Psoas muscle (tissue), 7 donors: ENCODE measurements at regions not wholly inside any gene's neighbourhood (a gene's known extent, or its start where the extent isn't known, plus 50 kb on each side); places are given as distances from the start of the nearest gene placed in this dataset.

Experiments used
- ATAC-seq, 4 donors: fragments of 200-7000 bp; cut with Tn5 transposase; one replicate each; pipeline ENCODE4 v1.9.1; 2020; ENCODE audit warnings: moderate library complexity in 3 of 4, mild to moderate bottlenecking in 2 of 4
- DNase-seq, 2 donors: peaks; one replicate each; pipeline ENCODE4 v3.0.0-alpha.2; 2020
- H3K27ac ChIP-seq: fragments of 200-600 bp; one replicate; pipeline ENCODE4 v1.8.0; 2022
- H3K27me3 ChIP-seq, 3 donors: fragments of 200-600 bp in 1 of 3; one replicate each; pipeline versions ENCODE4 v1.6.1 to v1.8.0; 2013 to 2022; ENCODE audit warnings: low read length in 2 of 3, mild to moderate bottlenecking in 2 of 3, moderate library complexity in 1 of 3; ENCODE audit not compliant: insufficient read depth in 3 of 3
- H3K36me3 ChIP-seq, 2 donors: fragments of 200-600 bp in 1 of 2; one replicate each; pipeline versions ENCODE4 v1.6.1 to v1.8.0; 2013 to 2022; ENCODE audit warnings: low read depth in 1 of 2, mild to moderate bottlenecking in 1 of 2, moderate library complexity in 1 of 2; ENCODE audit not compliant: insufficient read depth in 1 of 2
- H3K4me1 ChIP-seq: fragments of 200-600 bp; one replicate; pipeline ENCODE4 v1.8.0; 2022
- H3K4me3 ChIP-seq: fragments of 200-600 bp; one replicate; pipeline ENCODE4 v1.8.0; 2022; ENCODE audit warnings: mild to moderate bottlenecking
- H3K9me3 ChIP-seq: fragments of 200-600 bp; one replicate; pipeline ENCODE4 v1.8.0; 2022
- CTCF ChIP-seq: fragments of 200-600 bp; IDR thresholded peaks from one replicate; pipeline ENCODE4 v1.8.0; 2022; ENCODE audit warnings: antibody characterized with exemption
- WGBS, 3 donors: extraction: QIAGEN DNeasy Blood & Tissue Kit; methylation state at CpG; one replicate each; pipeline versions ENCODE4 v1.1.6 to v1.1.7; 2013; 5-methylcytosine and 5-hydroxymethylcytosine counted together
- intact Hi-C, 2 donors: fragments of 100-400 bp; cut with DNase I; formaldehyde crosslinking; loops; one replicate each; pipeline versions ENCODE4 v1.11.0 to v1.14.2; 2022
- donor health status: healthy with polysubstance abuse.
- donor health status: DM: no; HTN: no; CAD: no; lungs with moderate emphysema.
- donor health status: Bipolar disorder and iron deficiency.
- donor health status: healthy.
- donor health status: DM: yes; HTN: yes; CAD: no.
- donor health status: DM: no; HTN: no; CAD: no.
- donor health status: DM: yes; HTN: yes; CAD: no.

- WGBS, 3 donors: 72 to 80% (median 79%) methylated on average over 10 of the region's 10 CpGs
Observed at GRCh38 chr10:3471472-3471871, 298.9 kb upstream of the PITRM1 start.

GRCh38 chr10:3470191-3470590, 297.6 kb upstream of the PITRM1 start:
- Histone ChIP-seq H3K36me3 (no peaks in the 10 kb centered on the region), H3K4me3 (no peak overlapping the region), H3K27ac (peak overlapping the region; percentile 91), H3K4me1 (peaks cover 51% of the 10 kb centered on the region), H3K27me3 (no peaks in the 10 kb centered on the region), H3K9me3 (no peaks in the 10 kb centered on the region)
- DNase-seq: no peak
- WGBS, 3 donors: 83 to 88% (median 88%) methylated on average over 11 of the region's 11 CpGs
- no peak for ATAC-seq
- no peak for TF ChIP-seq CTCF
- intact Hi-C loops: loop anchor here (5.0 to 10.0 kb wide), 3 partner anchors 102 to 305 kb away; no protein-coding TSS in a partner anchor

More at GRCh38 chr10:3471472-3471871, 298.9 kb upstream of the PITRM1 start:
- peak overlapping the region; percentile 80 for H3K27ac ChIP-seq
- no peak overlapping the region for H3K4me3 ChIP-seq
- no peak for ATAC-seq
- intact Hi-C loops: loop anchor here (5.0 to 10.0 kb wide), 3 partner anchors 101 to 303 kb away; no protein-coding TSS in a partner anchor
- no peak for TF ChIP-seq CTCF
- no peaks in the 10 kb centered on the region for H3K36me3 ChIP-seq
- DNase-seq: no peak
- no peaks in the 10 kb centered on the region for H3K9me3 ChIP-seq
- peaks cover 44% of the 10 kb centered on the region for H3K4me1 ChIP-seq
- H3K27me3 ChIP-seq: no peaks in the 10 kb centered on the region

- no peaks in the 10 kb centered on the region for H3K27me3 ChIP-seq
- DNase-seq (peak in 1 of 2 donors; percentile 42), ATAC-seq (no peak)
- H3K27ac ChIP-seq: peak overlapping the region; percentile 91
- no peak for TF ChIP-seq CTCF
- peak overlapping the region; percentile 60 for H3K4me3 ChIP-seq
- peaks cover 51% of the 10 kb centered on the region for H3K4me1 ChIP-seq
- WGBS, 3 donors: 38 to 56% (median 49%) methylated on average over 2 of the region's 2 CpGs
- intact Hi-C loops: loop anchor here (2.0 to 10.0 kb wide), 8 partner anchors 29 to 1193 kb away; no protein-coding TSS in a partner anchor
- no peaks in the 10 kb centered on the region for H3K9me3 ChIP-seq
- H3K36me3 ChIP-seq: no peaks in the 10 kb centered on the region
Observed at GRCh38 chr10:3469639-3470020, 297.0 kb upstream of the PITRM1 start.

- Histone ChIP-seq H3K27me3 (no peaks in the 10 kb centered on the region), H3K36me3 (no peaks in the 10 kb centered on the region), H3K4me1 (peaks cover 51% of the 10 kb centered on the region), H3K27ac (peak overlapping the region; percentile 91), H3K9me3 (no peaks in the 10 kb centered on the region), H3K4me3 (peak overlapping the region; percentile 60)
- no peak for TF ChIP-seq CTCF
- ATAC-seq (peak; percentile 75 to 80 (median 78)), DNase-seq (peak; percentile 68 to 77)
- WGBS, 3 donors: 13 to 16% (median 14%) methylated on average over 12 of the region's 12 CpGs
- intact Hi-C loops: loop anchor here in 1 of 2 donors (2.0 to 5.0 kb wide), 5 partner anchors 30 to 1194 kb away; no protein-coding TSS in a partner anchor
Observed at GRCh38 chr10:3468919-3469638, 296.5 kb upstream of the PITRM1 start.
